Liver (tissue), 8 donors: ENCODE measurements at regions not wholly inside any gene's neighbourhood (a gene's known extent, or its start where the extent isn't known, plus 50 kb on each side); places are given as distances from the start of the nearest gene placed in this dataset.

Experiments
- DNase-seq: peaks from one replicate; pipeline ENCODE4 v3.0.0-alpha.2; 2017; ENCODE audit warnings: low spot score
- H3K27ac ChIP-seq, 2 donors: one replicate each; pipeline ENCODE4 v1.7.0; 2013; ENCODE audit warnings: inconsistent platforms in 2 of 2, low read length in 2 of 2, control low read depth in 1 of 2, low read depth in 1 of 2, mild to moderate bottlenecking in 1 of 2
- H3K27me3 ChIP-seq, 4 donors: one replicate each; pipeline versions ENCODE4 v1.6.1 to v1.7.0; 2013; ENCODE audit warnings: low read length in 3 of 4, inconsistent platforms in 1 of 4, mild to moderate bottlenecking in 1 of 4, moderate library complexity in 1 of 4; ENCODE audit not compliant: control insufficient read depth in 4 of 4, insufficient read depth in 4 of 4
- H3K36me3 ChIP-seq, 4 donors: one replicate each; pipeline versions ENCODE4 v1.6.1 to v1.7.0; 2013; ENCODE audit warnings: low read length in 3 of 4, mild to moderate bottlenecking in 3 of 4, low read depth in 1 of 4, moderate library complexity in 1 of 4; ENCODE audit not compliant: control insufficient read depth in 4 of 4, insufficient read depth in 3 of 4
- H3K4me1 ChIP-seq, 4 donors: one replicate each; pipeline versions ENCODE4 v1.6.1 to v1.7.0; 2013; ENCODE audit warnings: low read length in 3 of 4, mild to moderate bottlenecking in 3 of 4, moderate library complexity in 1 of 4; ENCODE audit not compliant: control insufficient read depth in 4 of 4, insufficient read depth in 4 of 4
- H3K4me3 ChIP-seq, 3 donors: one replicate each; pipeline versions ENCODE4 v1.6.1 to v1.7.0; 2013; ENCODE audit warnings: low read length in 3 of 3, control low read depth in 1 of 3, low read depth in 1 of 3, mild to moderate bottlenecking in 1 of 3
- H3K9ac ChIP-seq, 2 donors: one replicate each; pipeline ENCODE4 v1.7.0; 2013; ENCODE audit warnings: low read length in 2 of 2, mild to moderate bottlenecking in 2 of 2, moderate library complexity in 2 of 2, control low read depth in 1 of 2, low read depth in 1 of 2
- H3K9me3 ChIP-seq, 4 donors: one replicate each; pipeline versions ENCODE4 v1.6.1 to v1.7.0; 2013; ENCODE audit warnings: low read length in 3 of 4; ENCODE audit not compliant: control insufficient read depth in 4 of 4
- ATF3 ChIP-seq: IDR thresholded peaks from 2 replicates; pipeline ENCODE4 v1.6.1; 2016; ENCODE audit warnings: antibody characterized with exemption
- CTCF ChIP-seq: fragments of 150-350 bp; IDR thresholded peaks from 2 replicates; pipeline ENCODE4 v1.5.1; 2017; ENCODE audit warnings: improper control_type of control experiment, low read depth, low read length; ENCODE audit not compliant: missing input control
- EGR1 ChIP-seq, 2 donors: IDR thresholded peaks; 2 replicates each; pipeline ENCODE4 v1.6.1; 2016 to 2018; ENCODE audit warnings: antibody characterized with exemption in 2 of 2, low read depth in 2 of 2
- FOXA1 ChIP-seq: IDR thresholded peaks from 2 replicates; pipeline ENCODE4 v1.6.1; 2016; ENCODE audit warnings: antibody characterized with exemption
- FOXA2 ChIP-seq: IDR thresholded peaks from 2 replicates; pipeline ENCODE4 v1.6.1; 2016; ENCODE audit warnings: antibody characterized with exemption
- GABPA ChIP-seq, 2 donors: IDR thresholded peaks in 1 of 2; conservative IDR thresholded peaks in 1 of 2; 2 replicates each; pipeline ENCODE4 v1.6.1; 2016; ENCODE audit warnings: antibody characterized with exemption in 2 of 2, mild to moderate bottlenecking in 1 of 2, moderate library complexity in 1 of 2
- HNF4A ChIP-seq, 2 donors: conservative IDR thresholded peaks; 2 replicates each; pipeline ENCODE4 v1.6.1; 2016; ENCODE audit warnings: antibody characterized with exemption in 2 of 2, mild to moderate bottlenecking in 2 of 2
- HNF4G ChIP-seq: IDR thresholded peaks from 2 replicates; pipeline ENCODE4 v1.6.1; 2016; ENCODE audit warnings: antibody characterized with exemption
- JUND ChIP-seq, 2 donors: IDR thresholded peaks; 2 replicates each; pipeline ENCODE4 v1.6.1; 2016; ENCODE audit warnings: antibody characterized with exemption in 2 of 2
- MAX ChIP-seq: IDR thresholded peaks from 2 replicates; pipeline ENCODE4 v1.6.1; 2016; ENCODE audit warnings: antibody characterized with exemption
- NR2F2 ChIP-seq: IDR thresholded peaks from 2 replicates; pipeline ENCODE4 v1.6.1; 2016; ENCODE audit warnings: antibody characterized with exemption
- RAD21 ChIP-seq, 2 donors: IDR thresholded peaks; 2 replicates each; pipeline ENCODE4 v1.6.1; 2016; ENCODE audit warnings: antibody characterized with exemption in 2 of 2, mild to moderate bottlenecking in 2 of 2
- REST ChIP-seq: IDR thresholded peaks from 2 replicates; pipeline ENCODE4 v1.6.1; 2016; ENCODE audit warnings: antibody characterized with exemption, mild to moderate bottlenecking
- SP1 ChIP-seq: IDR thresholded peaks from 2 replicates; pipeline ENCODE4 v1.6.1; 2018; ENCODE audit warnings: antibody characterized with exemption, mild to moderate bottlenecking
- TAF1 ChIP-seq: conservative IDR thresholded peaks from 2 replicates; pipeline ENCODE4 v1.6.1; 2016; ENCODE audit warnings: antibody characterized with exemption, mild to moderate bottlenecking
- YY1 ChIP-seq: IDR thresholded peaks from 2 replicates; pipeline ENCODE4 v1.6.1; 2016; ENCODE audit warnings: antibody characterized with exemption, mild to moderate bottlenecking
- ZBTB33 ChIP-seq: IDR thresholded peaks from 2 replicates; pipeline ENCODE4 v1.6.1; 2016; ENCODE audit warnings: antibody characterized with exemption
- WGBS: extraction: QIAGEN DNeasy Blood & Tissue Kit; methylation state at CpG from one replicate; pipeline ENCODE4 v1.1.7; 2013; 5-methylcytosine and 5-hydroxymethylcytosine counted together
- donor health status: healthy.
- donor health status: healthy.
- donor health status: healthy.
- donor health status: healthy.
- donor health status: healthy.

GRCh38 chr14:38915125-38915524 lies 187.9 kb downstream of the SEC23A start:
- no peaks in the 10 kb centered on the region for H3K4me1 ChIP-seq
- H3K9me3 ChIP-seq, result no peaks in the 10 kb centered on the region
- H3K9ac ChIP-seq, result no peak overlapping the region
- no peaks in the 10 kb centered on the region for H3K27me3 ChIP-seq
- no peaks in the 10 kb centered on the region for H3K36me3 ChIP-seq
- DNase-seq, result no peak
- H3K27ac ChIP-seq, result no peak overlapping the region
- WGBS, result 80% methylated on average over 1 of the region's 1 CpG
- TF ChIP-seq HNF4G (no peak), ATF3 (no peak), ZBTB33 (no peak), REST (no peak), RAD21 (IDR thresholded peaks at IDR 0.05) (no peak), GABPA (IDR thresholded peaks at IDR 0.05 in 1 of 2, conservative IDR thresholded peaks at IDR 0.05 in 1 of 2) (no peak), SP1 (no peak), CTCF (no peak), MAX (no peak), YY1 (no peak), TAF1 (no peak), HNF4A (conservative IDR thresholded peaks at IDR 0.05) (no peak), FOXA2 (no peak), FOXA1 (no peak), NR2F2 (no peak), JUND (IDR thresholded peaks at IDR 0.05) (no peak), EGR1 (IDR thresholded peaks at IDR 0.05; ENCODE audit: low read depth in 2 of 2) (no peak)
- no peak overlapping the region for H3K4me3 ChIP-seq

- no peak overlapping the region for H3K4me3 ChIP-seq
- H3K4me1 ChIP-seq, result no peaks in the 10 kb centered on the region
- no peak overlapping the region for H3K9ac ChIP-seq
- DNase-seq, result no peak
- H3K27ac ChIP-seq, result no peak overlapping the region
- H3K36me3 ChIP-seq, result no peaks in the 10 kb centered on the region
- 6% methylated on average over 1 of the region's 1 CpG for WGBS
- no peaks in the 10 kb centered on the region for H3K9me3 ChIP-seq
- H3K27me3 ChIP-seq, result no peaks in the 10 kb centered on the region
- no peak for TF ChIP-seq RAD21 (IDR thresholded peaks at IDR 0.05)
- no peak for TF ChIP-seq ATF3
- TF ChIP-seq YY1, result no peak
- TF ChIP-seq SP1, result no peak
These were observed 192.9 kb downstream of the SEC23A start for GRCh38 chr14:38910092-38910491.
